OCI-LY1 (cell line): ENCODE measurements at regions not wholly inside any gene's neighbourhood (a gene's known extent, or its start where the extent isn't known, plus 50 kb on each side); places are given as distances from the start of the nearest gene placed in this dataset.

ENCODE experiments used
- H2AFZ ChIP-seq: fragments of 200-600 bp; sonication (generic), shearing (Covaris generic); 2 replicates; pipeline ENCODE4 v1.6.0; 2014; ENCODE audit warnings: antibody characterized with exemption, mild to moderate bottlenecking, low read length
- H3F3A ChIP-seq: fragments of 200-600 bp; sonication (generic), shearing (Covaris generic); 2 replicates; pipeline ENCODE4 v1.6.0; 2014; ENCODE audit warnings: mild to moderate bottlenecking, antibody characterized with exemption, low read length, moderate library complexity; ENCODE audit not compliant: insufficient read depth
- H3K27ac ChIP-seq: fragments of 200-600 bp; sonication (generic); 2 replicates; pipeline ENCODE4 v1.5.1; 2014; ENCODE audit warnings: low read length, mixed run types, mild to moderate bottlenecking, low read depth; ENCODE audit not compliant: poor library complexity, severe bottlenecking
- H3K27me3 ChIP-seq: fragments of 200-600 bp; sonication (generic); 2 replicates; pipeline ENCODE4 v1.6.0; 2014; ENCODE audit warnings: antibody characterized with exemption, mild to moderate bottlenecking, low read length, moderate library complexity; ENCODE audit not compliant: insufficient read depth
- H3K36me3 ChIP-seq: fragments of 200-600 bp; sonication (generic); 2 replicates; pipeline ENCODE4 v1.6.1; 2014; ENCODE audit warnings: mild to moderate bottlenecking, antibody characterized with exemption, low read length, moderate library complexity, mixed read lengths; ENCODE audit not compliant: insufficient read depth
- H3K4me1 ChIP-seq: fragments of 200-600 bp; sonication (generic); 2 replicates; pipeline ENCODE4 v1.5.1; 2014; ENCODE audit warnings: mild to moderate bottlenecking, low read length, moderate library complexity; ENCODE audit not compliant: insufficient read depth, severe bottlenecking
- H3K4me2 ChIP-seq: fragments of 200-600 bp; sonication (generic), shearing (Covaris generic); 2 replicates; pipeline ENCODE4 v1.6.1; 2014; ENCODE audit warnings: low read length
- H3K4me3 ChIP-seq: fragments of 200-600 bp; sonication (generic); 2 replicates; pipeline ENCODE4 v1.5.1; 2014; ENCODE audit warnings: low read length, low read depth, mild to moderate bottlenecking, mixed read lengths; ENCODE audit not compliant: poor library complexity, severe bottlenecking
- H3K79me2 ChIP-seq: fragments of 200-600 bp; shearing (Covaris generic); 2 replicates; pipeline ENCODE4 v1.6.1; 2016; ENCODE audit warnings: mixed run types, low read length, mixed read lengths; ENCODE audit not compliant: insufficient read depth
- H3K9ac ChIP-seq: fragments of 200-600 bp; sonication (generic), shearing (Covaris generic); 2 replicates; pipeline ENCODE4 v1.6.1; 2014; ENCODE audit warnings: mild to moderate bottlenecking, low read length, mixed read lengths
- H3K9me2 ChIP-seq: fragments of 200-600 bp; sonication (generic), shearing (Covaris generic); 2 replicates; pipeline ENCODE4 v1.6.1; 2014; ENCODE audit warnings: low read depth, mild to moderate bottlenecking, low read length, mixed read lengths
- H3K9me3 ChIP-seq: fragments of 200-600 bp; shearing (Covaris generic); 2 replicates; pipeline ENCODE4 v1.6.1; 2014; ENCODE audit warnings: low read length, mixed read lengths
- H4K20me1 ChIP-seq: fragments of 200-600 bp; sonication (generic), shearing (Covaris generic); 2 replicates; pipeline ENCODE4 v1.6.0; 2016; ENCODE audit warnings: mild to moderate bottlenecking, low read length; ENCODE audit not compliant: insufficient read depth
- EZH2 ChIP-seq: fragments of 200-600 bp; sonication (generic), shearing (Covaris generic); IDR thresholded peaks from 2 replicates; pipeline ENCODE4 v1.8.0; 2017; ENCODE audit warnings: borderline replicate concordance, mixed run types, mild to moderate bottlenecking, antibody characterized with exemption, low read length, moderate library complexity, mixed read lengths
- TF ChIP-seq, protein P1 (sequence below): fragments of 200-600 bp; sonication (generic), shearing (Covaris generic); IDR thresholded peaks from 2 replicates; pipeline ENCODE4 v1.5.1; 2017; ENCODE audit warnings: mild to moderate bottlenecking, antibody characterized with exemption, low read length, moderate library complexity, mixed read lengths

DNA sequence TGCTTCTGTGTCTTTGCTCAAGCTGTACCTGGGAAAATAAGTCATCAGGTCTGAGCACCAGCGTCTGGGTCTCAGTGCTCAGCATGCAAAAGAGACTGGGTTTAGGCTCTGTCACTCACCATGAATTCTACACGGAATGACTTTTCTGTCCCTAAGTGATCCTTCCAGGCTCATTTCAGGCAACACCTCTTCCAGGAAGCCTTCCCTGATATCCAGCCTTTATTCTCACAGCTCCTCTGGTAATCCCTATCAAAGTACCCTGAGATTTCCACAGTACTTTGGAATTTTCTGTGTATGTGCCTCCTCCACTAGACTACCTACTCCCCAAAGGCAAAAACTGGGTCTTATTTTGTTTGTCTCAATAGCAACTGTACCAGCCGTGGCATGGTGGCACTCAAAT, 92.7 kb upstream of the BOD1 start:
- no peaks in the 10 kb centered on the region for H4K20me1 ChIP-seq
- no peaks in the 10 kb centered on the region for H3K27me3 ChIP-seq
- no peak for TF ChIP-seq EZH2
- TF ChIP-seq, protein P1, sequence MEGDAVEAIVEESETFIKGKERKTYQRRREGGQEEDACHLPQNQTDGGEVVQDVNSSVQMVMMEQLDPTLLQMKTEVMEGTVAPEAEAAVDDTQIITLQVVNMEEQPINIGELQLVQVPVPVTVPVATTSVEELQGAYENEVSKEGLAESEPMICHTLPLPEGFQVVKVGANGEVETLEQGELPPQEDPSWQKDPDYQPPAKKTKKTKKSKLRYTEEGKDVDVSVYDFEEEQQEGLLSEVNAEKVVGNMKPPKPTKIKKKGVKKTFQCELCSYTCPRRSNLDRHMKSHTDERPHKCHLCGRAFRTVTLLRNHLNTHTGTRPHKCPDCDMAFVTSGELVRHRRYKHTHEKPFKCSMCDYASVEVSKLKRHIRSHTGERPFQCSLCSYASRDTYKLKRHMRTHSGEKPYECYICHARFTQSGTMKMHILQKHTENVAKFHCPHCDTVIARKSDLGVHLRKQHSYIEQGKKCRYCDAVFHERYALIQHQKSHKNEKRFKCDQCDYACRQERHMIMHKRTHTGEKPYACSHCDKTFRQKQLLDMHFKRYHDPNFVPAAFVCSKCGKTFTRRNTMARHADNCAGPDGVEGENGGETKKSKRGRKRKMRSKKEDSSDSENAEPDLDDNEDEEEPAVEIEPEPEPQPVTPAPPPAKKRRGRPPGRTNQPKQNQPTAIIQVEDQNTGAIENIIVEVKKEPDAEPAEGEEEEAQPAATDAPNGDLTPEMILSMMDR, result no peak

DNA sequence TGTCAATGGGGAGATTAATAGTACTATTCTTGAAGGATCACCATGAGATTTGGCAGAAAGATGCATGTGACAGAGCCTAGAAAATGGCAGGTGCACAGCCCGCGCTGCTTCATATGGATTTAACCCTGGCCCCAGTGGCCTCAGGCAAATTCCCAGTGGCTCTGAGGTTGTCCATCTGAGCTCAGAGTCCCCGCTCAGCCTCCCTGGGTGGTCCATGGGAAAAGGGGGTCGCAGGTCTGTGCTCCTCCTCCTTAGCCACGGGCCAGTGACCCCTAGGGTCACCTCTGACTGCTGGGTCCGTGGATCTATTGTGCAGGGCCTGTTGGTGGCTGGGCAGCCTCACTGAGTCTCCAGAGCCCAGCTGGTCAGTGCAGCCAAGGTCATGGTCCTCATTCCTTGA, 93.3 kb upstream of the BOD1 start:
- H2AFZ ChIP-seq, result no peak overlapping the region
- no peaks in the 10 kb centered on the region for H3K9me3 ChIP-seq
- H3K27ac ChIP-seq, result peak overlapping the region; percentile 97
- no peak for TF ChIP-seq EZH2
- TF ChIP-seq, protein P1, result no peak
- H3K27me3 ChIP-seq, result no peaks in the 10 kb centered on the region
- no peak overlapping the region; the same call in 1 of the 2 replicates for H3K4me2 ChIP-seq
- peaks cover 100% of the 10 kb centered on the region for H3K4me1 ChIP-seq
- H3K36me3 ChIP-seq, result peaks cover 17% of the 10 kb centered on the region; the same call in 1 of the 2 replicates
- H3K79me2 ChIP-seq, result no peaks in the 10 kb centered on the region
- no peak overlapping the region; the same call in 1 of the 2 replicates for H3K9ac ChIP-seq
- H3K4me3 ChIP-seq, result no peak overlapping the region
- no peaks in the 10 kb centered on the region for H3K9me2 ChIP-seq
- H4K20me1 ChIP-seq, result no peaks in the 10 kb centered on the region
- H3F3A ChIP-seq, result no peaks in the 10 kb centered on the region

More for the DNA sequence above, 92.7 kb upstream of the BOD1 start:
- Histone ChIP-seq H3K27ac (peak overlapping the region; percentile 97), H3K36me3 (peaks cover 17% of the 10 kb centered on the region; the same call in 1 of the 2 replicates), H3K4me3 (no peak overlapping the region), H3K9me2 (no peaks in the 10 kb centered on the region), H3F3A (no peaks in the 10 kb centered on the region), H2AFZ (no peak overlapping the region), H3K9ac (no peak overlapping the region; the same call in 1 of the 2 replicates), H3K4me1 (peaks cover 100% of the 10 kb centered on the region), H3K9me3 (no peaks in the 10 kb centered on the region), H3K4me2 (peak overlapping the region; percentile 43; the same call in 1 of the 2 replicates), H3K79me2 (no peaks in the 10 kb centered on the region)

DNA sequence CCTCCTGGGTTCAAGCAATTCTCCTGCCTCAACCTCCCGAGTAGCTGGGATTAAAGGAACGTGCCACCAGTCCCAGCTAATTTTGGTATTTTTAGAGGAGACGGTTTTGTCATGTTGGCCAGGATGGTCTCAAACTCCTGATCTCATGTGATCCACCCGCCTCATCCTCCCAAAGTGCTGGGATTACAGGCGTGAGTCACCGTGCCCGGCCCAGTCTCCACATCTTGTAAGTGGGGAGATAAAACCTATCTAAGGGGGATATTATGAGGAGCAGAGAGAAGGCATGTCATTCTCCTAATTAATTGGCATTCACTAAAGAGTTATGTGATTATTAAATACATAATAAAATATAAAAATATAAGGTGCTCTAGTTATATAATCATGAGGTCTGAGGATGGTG, 94.1 kb upstream of the BOD1 start:
- Histone ChIP-seq H3K36me3 (peaks cover 18% of the 10 kb centered on the region; the same call in 1 of the 2 replicates), H3F3A (no peaks in the 10 kb centered on the region), H3K79me2 (no peaks in the 10 kb centered on the region), H3K27ac (peak overlapping the region; percentile 97), H2AFZ (no peak overlapping the region), H3K4me1 (peaks cover 100% of the 10 kb centered on the region), H3K4me2 (no peak overlapping the region), H3K9me3 (no peaks in the 10 kb centered on the region), H3K9ac (no peak overlapping the region; the same call in 1 of the 2 replicates), H3K4me3 (no peak overlapping the region), H3K9me2 (no peaks in the 10 kb centered on the region), H4K20me1 (no peaks in the 10 kb centered on the region), H3K27me3 (no peaks in the 10 kb centered on the region)
- TF ChIP-seq, protein P1, result no peak
- TF ChIP-seq EZH2, result no peak
